ENCODE measurements at regions not wholly inside any gene's neighbourhood (a gene's known extent, or its start where the extent isn't known, plus 50 kb on each side); places are given as distances from the start of the nearest gene placed in this dataset.

GRCh38 chr4:114187592-114187991, 208.1 kb upstream of the ARSJ start:
- no peak overlapping the region for H3K4me3 Mint-ChIP-seq
- H3K36me3 Mint-ChIP-seq: no peaks in the 10 kb centered on the region

GRCh38 chr4:114191496-114191895, 212.0 kb upstream of the ARSJ start:
- Mint-ChIP-seq H3K27me3 (peaks cover 6% of the 10 kb centered on the region), H3K4me1 (no peaks in the 10 kb centered on the region), H3K36me3 (no peaks in the 10 kb centered on the region), H3K27ac (no peak overlapping the region), H3K4me3 (no peak overlapping the region), H3K9me3 (no peaks in the 10 kb centered on the region)

More at GRCh38 chr4:114187592-114187991, 208.1 kb upstream of the ARSJ start:
- H3K27ac Mint-ChIP-seq: no peak overlapping the region
- no peaks in the 10 kb centered on the region for H3K4me1 Mint-ChIP-seq
- peaks cover 4% of the 10 kb centered on the region for H3K27me3 Mint-ChIP-seq
- H3K9me3 Mint-ChIP-seq: peaks cover 9% of the 10 kb centered on the region

GRCh38 chr4:114192854-114193253, 213.4 kb upstream of the ARSJ start:
- H3K9me3 Mint-ChIP-seq: no peaks in the 10 kb centered on the region
- H3K27ac Mint-ChIP-seq: no peak overlapping the region
- no peak overlapping the region for H3K4me3 Mint-ChIP-seq

GRCh38 chr4:114193624-114194399, 214.4 kb upstream of the ARSJ start:
- Mint-ChIP-seq H3K4me3 (no peak overlapping the region), H3K4me1 (no peaks in the 10 kb centered on the region), H3K9me3 (no peaks in the 10 kb centered on the region), H3K27me3 (peaks cover 5% of the 10 kb centered on the region), H3K27ac (no peak overlapping the region), H3K36me3 (no peaks in the 10 kb centered on the region)

More at GRCh38 chr4:114192854-114193253, 213.4 kb upstream of the ARSJ start:
- Mint-ChIP-seq H3K27me3 (peaks cover 5% of the 10 kb centered on the region), H3K4me1 (no peaks in the 10 kb centered on the region), H3K36me3 (no peaks in the 10 kb centered on the region)

GRCh38 chr4:114196606-114197005, 217.2 kb upstream of the ARSJ start:
- no peaks in the 10 kb centered on the region for H3K4me1 Mint-ChIP-seq
- H3K36me3 Mint-ChIP-seq: no peaks in the 10 kb centered on the region
- peaks cover 10% of the 10 kb centered on the region for H3K27me3 Mint-ChIP-seq
- no peaks in the 10 kb centered on the region for H3K9me3 Mint-ChIP-seq
- H3K27ac Mint-ChIP-seq: no peak overlapping the region
- no peak overlapping the region for H3K4me3 Mint-ChIP-seq

- Mint-ChIP-seq H3K27me3 (peaks cover 10% of the 10 kb centered on the region), H3K9me3 (no peaks in the 10 kb centered on the region), H3K4me1 (no peaks in the 10 kb centered on the region), H3K27ac (no peak overlapping the region), H3K36me3 (no peaks in the 10 kb centered on the region), H3K4me3 (no peak overlapping the region)
These were observed 220.6 kb upstream of the ARSJ start for GRCh38 chr4:114200026-114200425.

GRCh38 chr4:114205261-114205660, 225.8 kb upstream of the ARSJ start:
- Mint-ChIP-seq H3K27ac (no peak overlapping the region), H3K36me3 (no peaks in the 10 kb centered on the region), H3K4me3 (no peak overlapping the region), H3K4me1 (no peaks in the 10 kb centered on the region), H3K27me3 (peaks cover 2% of the 10 kb centered on the region), H3K9me3 (no peaks in the 10 kb centered on the region)

GRCh38 chr4:114208574-114209151, 229.2 kb upstream of the ARSJ start:
- Mint-ChIP-seq H3K4me3 (no peak overlapping the region), H3K9me3 (no peaks in the 10 kb centered on the region), H3K27me3 (peaks cover 4% of the 10 kb centered on the region), H3K27ac (no peak overlapping the region), H3K36me3 (no peaks in the 10 kb centered on the region), H3K4me1 (no peaks in the 10 kb centered on the region)

- no peak overlapping the region for H3K27ac Mint-ChIP-seq
- H3K4me3 Mint-ChIP-seq: no peak overlapping the region
- H3K9me3 Mint-ChIP-seq: no peaks in the 10 kb centered on the region
- H3K27me3 Mint-ChIP-seq: peaks cover 2% of the 10 kb centered on the region
- no peaks in the 10 kb centered on the region for H3K4me1 Mint-ChIP-seq
- H3K36me3 Mint-ChIP-seq: no peaks in the 10 kb centered on the region
These were observed 230.1 kb upstream of the ARSJ start for GRCh38 chr4:114209584-114209983.

GRCh38 chr4:114211556-114211955, 232.1 kb upstream of the ARSJ start:
- Mint-ChIP-seq H3K27me3 (peaks cover 2% of the 10 kb centered on the region), H3K36me3 (no peaks in the 10 kb centered on the region), H3K27ac (no peak overlapping the region), H3K9me3 (no peaks in the 10 kb centered on the region), H3K4me1 (no peaks in the 10 kb centered on the region), H3K4me3 (no peak overlapping the region)

- H3K4me1 Mint-ChIP-seq: no peaks in the 10 kb centered on the region
- H3K27me3 Mint-ChIP-seq: peaks cover 1% of the 10 kb centered on the region
These were observed 237.8 kb upstream of the ARSJ start for GRCh38 chr4:114217150-114217817.

GRCh38 chr4:114223580-114223979, 244.1 kb upstream of the ARSJ start:
- no peaks in the 10 kb centered on the region for H3K9me3 Mint-ChIP-seq
- no peak overlapping the region for H3K4me3 Mint-ChIP-seq
- H3K27ac Mint-ChIP-seq: no peak overlapping the region
- H3K4me1 Mint-ChIP-seq: no peaks in the 10 kb centered on the region
- H3K27me3 Mint-ChIP-seq: no peaks in the 10 kb centered on the region
- H3K36me3 Mint-ChIP-seq: no peaks in the 10 kb centered on the region

More at GRCh38 chr4:114217150-114217817, 237.8 kb upstream of the ARSJ start:
- H3K27ac Mint-ChIP-seq: no peak overlapping the region
- no peaks in the 10 kb centered on the region for H3K36me3 Mint-ChIP-seq
- no peaks in the 10 kb centered on the region for H3K9me3 Mint-ChIP-seq
- H3K4me3 Mint-ChIP-seq: no peak overlapping the region

GRCh38 chr4:114225436-114225835, 246.0 kb upstream of the ARSJ start:
- Mint-ChIP-seq H3K4me1 (no peaks in the 10 kb centered on the region), H3K27ac (no peak overlapping the region), H3K9me3 (no peaks in the 10 kb centered on the region), H3K4me3 (no peak overlapping the region), H3K36me3 (no peaks in the 10 kb centered on the region), H3K27me3 (no peaks in the 10 kb centered on the region)

- Mint-ChIP-seq H3K9me3 (no peaks in the 10 kb centered on the region), H3K27ac (no peak overlapping the region), H3K27me3 (no peaks in the 10 kb centered on the region), H3K36me3 (no peaks in the 10 kb centered on the region), H3K4me3 (no peak overlapping the region), H3K4me1 (no peaks in the 10 kb centered on the region)
These were observed 246.7 kb upstream of the ARSJ start for GRCh38 chr4:114226179-114226578.

GRCh38 chr4:114226968-114227760, 247.7 kb upstream of the ARSJ start:
- Mint-ChIP-seq H3K27me3 (peaks cover 2% of the 10 kb centered on the region), H3K27ac (no peak overlapping the region), H3K9me3 (no peaks in the 10 kb centered on the region), H3K36me3 (no peaks in the 10 kb centered on the region), H3K4me3 (no peak overlapping the region), H3K4me1 (no peaks in the 10 kb centered on the region)

Data from activated naive CD4-positive, alpha-beta T cell treated with anti-CD3 and anti-CD28 coated beads, Interleukin-2, amount 50 U/mL, for 24 hours (primary cell).